HepG2 (cell line): ENCODE measurements at regions not wholly inside any gene's neighbourhood (a gene's known extent, or its start where the extent isn't known, plus 50 kb on each side); places are given as distances from the start of the nearest gene placed in this dataset.
A peak's percentile ranks its signal among the peaks of the same experiment; 100 is the strongest.

ENCODE experiments used
- CHD4 ChIP-seq: fragments of 200-600 bp; sonication (generic); IDR thresholded peaks from 2 replicates; pipeline ENCODE4 v1.7.0; 2017; ENCODE audit warnings: mild to moderate bottlenecking, low read length, borderline replicate concordance
- CREBL2 ChIP-seq: sonication (generic); formaldehyde crosslinking; IDR thresholded peaks from 2 replicates; pipeline ENCODE4 v1.8.1; 2023; ENCODE audit warnings: missing genetic modification reagents, mild to moderate bottlenecking, borderline replicate concordance
- DRAP1 ChIP-seq: IDR thresholded peaks from 2 replicates; pipeline ENCODE4 v1.6.1; 2016; ENCODE audit warnings: missing genetic modification reagents, missing compliant biosample characterization
- FOSL1 ChIP-seq: sonication (generic); formaldehyde crosslinking; IDR thresholded peaks from 2 replicates; pipeline ENCODE4 v1.9.0; 2021; ENCODE audit warnings: missing genetic modification reagents, borderline replicate concordance
- FUBP1 ChIP-seq: sonication (generic); formaldehyde crosslinking; IDR thresholded peaks from 2 replicates; pipeline ENCODE4 v1.5.1; 2020; ENCODE audit warnings: missing genetic modification reagents, mild to moderate bottlenecking, borderline replicate concordance
- GABPA ChIP-seq, 2 experiments: IDR thresholded peaks; 2 replicates each; pipeline ENCODE4 v1.6.1; 2011 to 2016; ENCODE audit warnings: low read depth in 2 of 2, low read length in 1 of 2, missing biosample characterization in 1 of 2, missing genetic modification characterization in 1 of 2
- GLI4 ChIP-seq: sonication (generic); formaldehyde crosslinking; IDR thresholded peaks from 2 replicates; pipeline ENCODE4 v1.5.1; 2020; ENCODE audit warnings: missing genetic modification reagents, mild to moderate bottlenecking, moderate library complexity, borderline replicate concordance
- HIVEP1 ChIP-seq: sonication (generic); formaldehyde crosslinking; IDR thresholded peaks from 2 replicates; pipeline ENCODE4 v1.4.0; 2020; ENCODE audit warnings: mild to moderate bottlenecking, missing genetic modification reagents
- MAF1 ChIP-seq: sonication (generic); formaldehyde crosslinking; IDR thresholded peaks from 2 replicates; pipeline ENCODE4 v1.5.0; 2020; ENCODE audit warnings: missing genetic modification reagents, borderline replicate concordance
- PAWR ChIP-seq: sonication (generic); formaldehyde crosslinking; IDR thresholded peaks from 2 replicates; pipeline ENCODE4 v1.4.0; 2020; ENCODE audit warnings: missing genetic modification reagents, mild to moderate bottlenecking, borderline replicate concordance
- SMAD3 ChIP-seq: sonication (generic); formaldehyde crosslinking; IDR thresholded peaks from 2 replicates; pipeline ENCODE4 v1.4.0; 2020; ENCODE audit warnings: missing genetic modification reagents
- SOX13 ChIP-seq, 3 experiments: fragments of 450-650 bp in 1 of 3; sonication (generic) in 1 of 3; formaldehyde crosslinking in 1 of 3; IDR thresholded peaks in 2 of 3; conservative IDR thresholded peaks in 1 of 3; 2 replicates each; pipeline versions ENCODE4 v1.5.0 to v1.6.1; 2016 to 2020; ENCODE audit warnings: antibody characterized with exemption in 1 of 3, mild to moderate bottlenecking in 1 of 3, missing compliant biosample characterization in 1 of 3, missing genetic modification reagents in 1 of 3, moderate library complexity in 1 of 3
- SP140L ChIP-seq: sonication (generic); formaldehyde crosslinking; IDR thresholded peaks from 2 replicates; pipeline ENCODE4 v1.4.0; 2020; ENCODE audit warnings: missing genetic modification reagents, borderline replicate concordance
- TGIF2 ChIP-seq: IDR thresholded peaks from 2 replicates; pipeline ENCODE4 v1.6.1; 2016; ENCODE audit warnings: control low read depth, missing compliant biosample characterization
- ZFY ChIP-seq: sonication (generic); formaldehyde crosslinking; IDR thresholded peaks from 2 replicates; pipeline ENCODE4 v1.4.0; 2020; ENCODE audit warnings: missing genetic modification reagents
- ZNF207 ChIP-seq: fragments of 450-650 bp; IDR thresholded peaks from 2 replicates; pipeline ENCODE4 v1.6.1; 2016; ENCODE audit warnings: antibody characterized with exemption, borderline replicate concordance
- ZNF280B ChIP-seq: sonication (generic); formaldehyde crosslinking; IDR thresholded peaks from 2 replicates; pipeline ENCODE4 v1.5.0; 2020; ENCODE audit warnings: missing genetic modification reagents, mild to moderate bottlenecking, borderline replicate concordance
- ZNF431 ChIP-seq: sonication (generic); formaldehyde crosslinking; IDR thresholded peaks from 2 replicates; pipeline ENCODE4 v1.9.0; 2022; ENCODE audit warnings: missing genetic modification reagents, low read depth, mild to moderate bottlenecking, borderline replicate concordance
- ZNF503 ChIP-seq: sonication (generic); formaldehyde crosslinking; IDR thresholded peaks from 2 replicates; pipeline ENCODE4 v1.4.0; 2020; ENCODE audit warnings: missing genetic modification reagents
- ZNF550 ChIP-seq: sonication (generic); formaldehyde crosslinking; IDR thresholded peaks from 2 replicates; pipeline ENCODE4 v1.4.0; 2020; ENCODE audit warnings: mild to moderate bottlenecking, missing genetic modification reagents, borderline replicate concordance
- ZNF850 ChIP-seq: sonication (generic); formaldehyde crosslinking; conservative IDR thresholded peaks from 2 replicates; pipeline ENCODE4 v1.9.0; 2021; ENCODE audit warnings: mild to moderate bottlenecking, missing genetic modification reagents
- ZSCAN31 ChIP-seq: sonication (generic); formaldehyde crosslinking; IDR thresholded peaks from 2 replicates; pipeline ENCODE4 v1.5.0; 2020; ENCODE audit warnings: low read depth, mild to moderate bottlenecking, missing genetic modification reagents

- TF ChIP-seq FUBP1 = no peak
- TF ChIP-seq ZNF207 = no peak
- TF ChIP-seq CREBL2 = no peak
- no peak for TF ChIP-seq HIVEP1 (CRISPR knock-in tag)
- no peak for TF ChIP-seq SP140L (CRISPR knock-in tag)
- peak; percentile 43 for TF ChIP-seq ZFY (CRISPR knock-in tag)
- no peak for TF ChIP-seq SOX13 (IDR thresholded peaks at IDR 0.05)
- TF ChIP-seq SOX13 (CRISPR knock-in tag; conservative IDR thresholded peaks at IDR 0.05 in 1 of 2, IDR thresholded peaks at IDR 0.05 in 1 of 2) = peak in 1 of 2 experiments; percentile 60; a peak in 1 of 4 replicates
- TF ChIP-seq PAWR = no peak
- TF ChIP-seq MAF1 (CRISPR knock-in tag) = no peak
- TF ChIP-seq ZNF850 (CRISPR knock-in tag) = no peak
- TF ChIP-seq FOSL1 = no peak
- TF ChIP-seq ZNF280B (CRISPR knock-in tag) = no peak
- no peak for TF ChIP-seq GLI4 (CRISPR knock-in tag)
- no peak for TF ChIP-seq ZSCAN31
- no peak for TF ChIP-seq CHD4
- no peak for TF ChIP-seq TGIF2 (CRISPR knock-in tag)
- no peak; the same call in 1 of the 2 replicates for TF ChIP-seq ZNF503 (CRISPR knock-in tag)
- TF ChIP-seq DRAP1 = no peak
- no peak for TF ChIP-seq ZNF431 (CRISPR knock-in tag)
- TF ChIP-seq GABPA (IDR thresholded peaks at IDR 0.05; ENCODE audit: low read depth, low read length) = no peak
- no peak for TF ChIP-seq GABPA (CRISPR knock-in tag; IDR thresholded peaks at IDR 0.05; ENCODE audit: low read depth)
- TF ChIP-seq ZNF550 = no peak
- TF ChIP-seq SMAD3 = no peak
Measured at GRCh38 chr20:53866794-53867740, 203.3 kb downstream of the BCAS1 start (continued).
